ENCODE measurements at regions not wholly inside any gene's neighbourhood (a gene's known extent, or its start where the extent isn't known, plus 50 kb on each side); places are given as distances from the start of the nearest gene placed in this dataset.
A peak's percentile ranks its signal among the peaks of the same experiment; 100 is the strongest.

DNA sequence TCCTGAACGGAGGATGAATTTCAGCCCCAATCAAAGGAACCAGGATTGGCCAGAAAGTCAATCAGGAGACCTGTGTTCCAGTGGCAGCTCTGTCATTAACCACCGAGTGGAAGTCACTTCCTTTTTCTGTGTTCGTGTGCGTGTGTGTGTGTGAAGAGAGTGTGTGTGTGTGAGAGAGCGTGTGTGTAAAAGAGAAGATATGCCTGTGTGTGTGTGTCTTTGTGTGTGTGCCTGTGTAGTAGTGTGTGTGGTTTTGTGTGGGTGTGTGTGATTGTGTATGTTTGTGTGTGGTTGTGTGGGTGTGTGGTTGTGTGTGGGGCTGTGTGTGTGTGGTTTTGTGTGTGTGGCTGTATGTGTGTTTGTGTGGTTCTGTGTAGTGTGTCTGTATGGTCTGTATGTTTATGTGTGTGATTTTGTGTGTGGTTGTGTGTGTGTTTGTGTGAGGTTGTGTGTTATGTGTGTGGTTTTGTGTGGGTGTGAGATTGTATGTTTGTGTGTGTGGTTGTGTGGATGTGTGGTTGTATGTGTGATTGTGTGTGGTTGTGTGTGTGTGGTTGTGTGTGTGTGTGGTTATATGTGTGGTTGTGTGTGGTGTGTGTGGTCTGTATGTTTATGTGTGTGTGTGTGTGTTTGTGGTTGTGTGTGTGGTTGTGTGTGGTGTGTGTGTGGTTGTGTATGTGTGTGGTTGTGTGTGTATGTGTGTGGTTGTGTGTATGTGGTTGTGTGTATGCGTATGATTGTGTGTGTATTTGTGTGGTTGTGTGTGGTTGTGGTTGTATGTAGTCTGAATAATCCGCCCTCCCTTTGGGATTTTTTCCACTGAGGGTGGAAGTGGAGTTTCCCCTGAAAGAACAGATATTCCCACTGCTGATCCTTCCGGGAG is 314.4 kb downstream of the SHQ1 start:
- no peak overlapping the region for H3K4me3 ChIP-seq (ENCODE audit: low read depth, low read length, poor library complexity, severe bottlenecking)
- POLR2A ChIA-PET (ENCODE audit: low non-redundant PET), result no interaction called here
- no peaks in the 10 kb centered on the region for H3K9me3 ChIP-seq (ENCODE audit: low read depth, low read length, poor library complexity, severe bottlenecking)
- TF ChIP-seq EZH2 (IDR thresholded peaks at IDR 0.05; ENCODE audit: borderline replicate concordance, low read depth, low read length, poor library complexity, severe bottlenecking), result no peak
- TF ChIP-seq, protein P1, sequence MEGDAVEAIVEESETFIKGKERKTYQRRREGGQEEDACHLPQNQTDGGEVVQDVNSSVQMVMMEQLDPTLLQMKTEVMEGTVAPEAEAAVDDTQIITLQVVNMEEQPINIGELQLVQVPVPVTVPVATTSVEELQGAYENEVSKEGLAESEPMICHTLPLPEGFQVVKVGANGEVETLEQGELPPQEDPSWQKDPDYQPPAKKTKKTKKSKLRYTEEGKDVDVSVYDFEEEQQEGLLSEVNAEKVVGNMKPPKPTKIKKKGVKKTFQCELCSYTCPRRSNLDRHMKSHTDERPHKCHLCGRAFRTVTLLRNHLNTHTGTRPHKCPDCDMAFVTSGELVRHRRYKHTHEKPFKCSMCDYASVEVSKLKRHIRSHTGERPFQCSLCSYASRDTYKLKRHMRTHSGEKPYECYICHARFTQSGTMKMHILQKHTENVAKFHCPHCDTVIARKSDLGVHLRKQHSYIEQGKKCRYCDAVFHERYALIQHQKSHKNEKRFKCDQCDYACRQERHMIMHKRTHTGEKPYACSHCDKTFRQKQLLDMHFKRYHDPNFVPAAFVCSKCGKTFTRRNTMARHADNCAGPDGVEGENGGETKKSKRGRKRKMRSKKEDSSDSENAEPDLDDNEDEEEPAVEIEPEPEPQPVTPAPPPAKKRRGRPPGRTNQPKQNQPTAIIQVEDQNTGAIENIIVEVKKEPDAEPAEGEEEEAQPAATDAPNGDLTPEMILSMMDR (conservative IDR thresholded peaks at IDR 0.05; ENCODE audit: low read depth, low read length), result no peak
- H3K36me3 ChIP-seq (ENCODE audit: insufficient read depth, low read length, poor library complexity, severe bottlenecking), result no peaks in the 10 kb centered on the region
- intact Hi-C loops (cut with micrococcal nuclease; ENCODE audit: unreplicated experiment), result no loop called here
- H3K27me3 ChIP-seq (replicated peaks; ENCODE audit: insufficient read depth, low read depth, low read length, poor library complexity), result no peaks in the 10 kb centered on the region
- H3K27ac ChIP-seq (ENCODE audit: low read depth, low read length, poor library complexity, severe bottlenecking), result no peak overlapping the region
- BruUV-seq (replicated peaks), result no TSS peak
- no peaks in the 10 kb centered on the region for H3K4me1 ChIP-seq (ENCODE audit: insufficient read depth, low read length, poor library complexity, severe bottlenecking)
- peak; percentile 0 for DNase-seq (ENCODE audit: low spot score)
- CTCF ChIA-PET, result no interaction called here

DNA sequence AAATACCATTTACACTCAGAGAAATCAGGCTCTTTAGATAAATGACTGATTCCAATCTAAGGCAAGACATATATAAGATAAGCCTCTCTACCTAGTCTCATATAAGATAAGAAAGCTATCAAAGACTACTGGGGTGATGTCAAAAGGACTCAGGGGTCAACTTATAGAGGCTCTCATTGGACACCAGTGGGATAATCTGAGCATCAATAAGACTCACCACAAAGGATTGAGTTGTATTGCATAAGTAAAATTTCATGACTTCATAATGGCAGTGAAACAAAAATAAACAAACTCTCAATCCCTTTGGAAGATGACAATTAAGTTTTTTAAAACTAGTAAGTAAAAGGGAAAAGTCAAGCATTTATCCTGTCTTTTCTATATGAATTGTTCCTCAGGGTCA is 317.8 kb downstream of the SHQ1 start:
- Histone ChIP-seq H3K36me3 (ENCODE audit: insufficient read depth, low read length, poor library complexity, severe bottlenecking) (no peaks in the 10 kb centered on the region), H3K27me3 (replicated peaks; ENCODE audit: insufficient read depth, low read depth, low read length, poor library complexity) (no peaks in the 10 kb centered on the region), H3K9me3 (ENCODE audit: low read depth, low read length, poor library complexity, severe bottlenecking) (no peaks in the 10 kb centered on the region), H3K4me1 (ENCODE audit: insufficient read depth, low read length, poor library complexity, severe bottlenecking) (no peaks in the 10 kb centered on the region), H3K27ac (ENCODE audit: low read depth, low read length, poor library complexity, severe bottlenecking) (no peak overlapping the region), H3K4me3 (ENCODE audit: low read depth, low read length, poor library complexity, severe bottlenecking) (no peak overlapping the region)
- intact Hi-C loops (cut with micrococcal nuclease; ENCODE audit: unreplicated experiment), result no loop called here
- no TSS peak for BruUV-seq (replicated peaks)
- CTCF ChIA-PET, result no interaction called here
- TF ChIP-seq, protein P1 (conservative IDR thresholded peaks at IDR 0.05; ENCODE audit: low read depth, low read length), result no peak
- no peak for TF ChIP-seq EZH2 (IDR thresholded peaks at IDR 0.05; ENCODE audit: borderline replicate concordance, low read depth, low read length, poor library complexity, severe bottlenecking)
- POLR2A ChIA-PET (ENCODE audit: low non-redundant PET), result no interaction called here
- no peak for DNase-seq (ENCODE audit: low spot score)

DNA sequence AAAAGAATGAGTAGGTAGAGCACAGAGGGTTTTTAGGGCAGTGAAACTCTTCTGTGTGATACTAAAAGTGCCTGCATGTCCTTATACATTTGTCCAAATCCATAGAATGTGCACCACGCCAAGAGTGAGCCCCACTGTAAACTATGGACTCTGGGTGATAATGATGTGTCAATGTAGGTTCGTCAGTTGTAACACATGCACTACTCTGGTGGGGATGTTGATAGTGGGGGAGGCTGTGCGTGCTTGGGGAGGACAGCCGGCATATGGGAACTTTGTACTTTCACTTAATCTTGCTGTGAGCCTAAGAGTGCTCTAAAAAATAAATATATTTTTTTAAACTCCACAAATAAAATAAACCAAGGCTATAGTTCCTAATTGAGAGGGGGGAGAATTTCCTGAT is 319.2 kb downstream of the SHQ1 start:
- TF ChIP-seq, protein P1 (conservative IDR thresholded peaks at IDR 0.05; ENCODE audit: low read depth, low read length), result no peak
- no peak for TF ChIP-seq EZH2 (IDR thresholded peaks at IDR 0.05; ENCODE audit: borderline replicate concordance, low read depth, low read length, poor library complexity, severe bottlenecking)
- H3K36me3 ChIP-seq (ENCODE audit: insufficient read depth, low read length, poor library complexity, severe bottlenecking), result no peaks in the 10 kb centered on the region
- DNase-seq (ENCODE audit: low spot score), result no peak
- no peak overlapping the region for H3K27ac ChIP-seq (ENCODE audit: low read depth, low read length, poor library complexity, severe bottlenecking)
- no peaks in the 10 kb centered on the region for H3K4me1 ChIP-seq (ENCODE audit: insufficient read depth, low read length, poor library complexity, severe bottlenecking)
- ChIA-PET CTCF (no interaction called here), POLR2A (ENCODE audit: low non-redundant PET) (no interaction called here)
- no peak overlapping the region for H3K4me3 ChIP-seq (ENCODE audit: low read depth, low read length, poor library complexity, severe bottlenecking)
- no peaks in the 10 kb centered on the region for H3K9me3 ChIP-seq (ENCODE audit: low read depth, low read length, poor library complexity, severe bottlenecking)
- BruUV-seq (replicated peaks), result no TSS peak
- intact Hi-C loops (cut with micrococcal nuclease; ENCODE audit: unreplicated experiment), result no loop called here
- H3K27me3 ChIP-seq (replicated peaks; ENCODE audit: insufficient read depth, low read depth, low read length, poor library complexity), result no peaks in the 10 kb centered on the region
